HCT116 (cell line): ENCODE measurements at regions not wholly inside any gene's neighbourhood (a gene's known extent, or its start where the extent isn't known, plus 50 kb on each side); places are given as distances from the start of the nearest gene placed in this dataset.

Source experiments
- ATAC-seq: fragments of 200-7000 bp; cut with Tn5 transposase; 2 replicates; pipeline ENCODE4 v1.9.1; 2020; ENCODE audit warnings: mild to moderate bottlenecking, moderate library complexity
- BruUV-seq: library from RNA; stranded (reverse); fragments of 400-500 nt; replicated peaks from 2 replicates; lab custom pipeline; 2021; lab: Mats Ljungman, UMichigan
- CTCF ChIA-PET: fragments of 300-600 bp; sonication (Branson Sonifier 250); formaldehyde crosslinking; loops from one replicate; lab custom pipeline; 2021; ENCODE audit warnings: antibody characterized with exemption; lab: Charles Lee
- POLR2A ChIA-PET: fragments of 300-600, 350-600 bp; sonication (Branson Sonifier 250); formaldehyde crosslinking; loops from one replicate; lab custom pipeline; 2021; ENCODE audit warnings: antibody characterized with exemption; lab: Charles Lee
- RAD21 ChIA-PET, 2 experiments: fragments of 300-600 bp; sonication (Branson Sonifier 250); formaldehyde crosslinking; loops; one replicate each; lab custom pipeline; 2023; ENCODE audit warnings: low total read pairs in 2 of 2; ENCODE audit not compliant: uncharacterized antibody in 2 of 2, unreplicated experiment in 2 of 2, low non-redundant PET in 1 of 2; lab: Charles Lee
- DNase-seq: peaks from one replicate; pipeline ENCODE4 v3.0.0-alpha.2; 2010; ENCODE audit warnings: low read depth, low spot score
- H2AFZ ChIP-seq: fragments of 200-600 bp; shearing (Covaris generic), sonication (generic); 2 replicates; pipeline ENCODE4 v1.6.1; 2017; ENCODE audit warnings: low read depth, mixed run types, mixed read lengths, antibody characterized with exemption, low read length; ENCODE audit not compliant: poor library complexity, severe bottlenecking
- H3K27ac ChIP-seq: 2 replicates; pipeline ENCODE4 v1.5.1; 2012; ENCODE audit warnings: low read depth, low read length
- H3K27me3 ChIP-seq: fragments of 200-600 bp; sonication (generic); 2 replicates; pipeline ENCODE4 v1.6.1; 2016; ENCODE audit warnings: mixed run types, low read length, mixed read lengths; ENCODE audit not compliant: insufficient read depth
- H3K36me3 ChIP-seq, 2 experiments: fragments of 200-500 bp in 1 of 2; fragments of 200-600 bp in 1 of 2; sonication (Bioruptor generic) in 1 of 2; sonication (generic) in 1 of 2; 2 replicates each; pipeline versions ENCODE4 v1.5.1 to v1.6.1; 2014 to 2016; ENCODE audit warnings: low read length in 2 of 2, inconsistent platforms in 1 of 2, mixed read lengths in 1 of 2, mixed run types in 1 of 2; ENCODE audit not compliant: insufficient read depth in 2 of 2, control insufficient read depth in 1 of 2
- H3K4me1 ChIP-seq, 2 experiments: fragments of 200-600 bp in 1 of 2; sonication (generic) in 1 of 2; 2 replicates each; pipeline versions ENCODE4 v1.5.1 to v1.6.1; 2012 to 2017; ENCODE audit warnings: low read length in 2 of 2, inconsistent platforms in 1 of 2, mild to moderate bottlenecking in 1 of 2, mixed read lengths in 1 of 2, mixed run types in 1 of 2, moderate library complexity in 1 of 2; ENCODE audit not compliant: insufficient read depth in 2 of 2, control insufficient read depth in 1 of 2
- H3K4me2 ChIP-seq: fragments of 200-600 bp; sonication (generic); 2 replicates; pipeline ENCODE4 v1.6.1; 2017; ENCODE audit warnings: mixed run types, low read length, mixed read lengths
- H3K4me3 ChIP-seq, 2 experiments: fragments of 200-600 bp in 1 of 2; sonication (generic) in 1 of 2; replicated peaks in 1 of 2; 2 replicates each; pipeline ENCODE4 v1.5.1; 2011 to 2016; ENCODE audit warnings: low read length in 2 of 2, control low read depth in 1 of 2, low read depth in 1 of 2, mild to moderate bottlenecking in 1 of 2, mixed read lengths in 1 of 2, mixed run types in 1 of 2
- H3K79me2 ChIP-seq: fragments of 200-600 bp; sonication (generic); 2 replicates; pipeline ENCODE4 v1.6.1; 2017; ENCODE audit warnings: mild to moderate bottlenecking, mixed run types, low read length, moderate library complexity, mixed read lengths; ENCODE audit not compliant: insufficient read depth
- H3K9ac ChIP-seq: fragments of 200-600 bp; sonication (generic); 2 replicates; pipeline ENCODE4 v1.6.1; 2016; ENCODE audit warnings: low read length, mixed read lengths
- H3K9me2 ChIP-seq: fragments of 200-600 bp; sonication (generic), shearing (Covaris generic); 2 replicates; pipeline ENCODE4 v1.6.1; 2017; ENCODE audit warnings: mixed run types, mild to moderate bottlenecking, moderate library complexity; ENCODE audit not compliant: insufficient read depth
- H3K9me3 ChIP-seq, 2 experiments: fragments of 200-500 bp in 1 of 2; fragments of 200-600 bp in 1 of 2; sonication (Bioruptor generic) in 1 of 2; sonication (generic) in 1 of 2; 2 replicates each; pipeline ENCODE4 v1.6.1; 2014 to 2017; ENCODE audit warnings: low read length in 2 of 2, mixed read lengths in 2 of 2, inconsistent platforms in 1 of 2, low read depth in 1 of 2, mild to moderate bottlenecking in 1 of 2, mixed run types in 1 of 2, moderate library complexity in 1 of 2; ENCODE audit not compliant: control insufficient read depth in 1 of 2, insufficient read depth in 1 of 2
- H4K20me1 ChIP-seq: fragments of 200-600 bp; sonication (generic), shearing (Covaris generic); 2 replicates; pipeline ENCODE4 v1.6.1; 2017; ENCODE audit warnings: mixed run types, mild to moderate bottlenecking, moderate library complexity; ENCODE audit not compliant: insufficient read depth
- ATF3 ChIP-seq: IDR thresholded peaks from 2 replicates; pipeline ENCODE4 v1.6.1; 2012
- CBX3 ChIP-seq: IDR thresholded peaks from 2 replicates; pipeline ENCODE4 v1.6.1; 2012; ENCODE audit warnings: low read depth
- CEBPB ChIP-seq: IDR thresholded peaks from 2 replicates; pipeline ENCODE4 v1.6.1; 2012; ENCODE audit warnings: low read depth
- EGR1 ChIP-seq: IDR thresholded peaks from 2 replicates; pipeline ENCODE4 v1.6.1; 2012; ENCODE audit warnings: low read depth
- ELF1 ChIP-seq: IDR thresholded peaks from 2 replicates; pipeline ENCODE4 v1.6.1; 2012; ENCODE audit warnings: low read depth, borderline replicate concordance
- EZH2phosphoT487 ChIP-seq: fragments of 200-600 bp; IDR thresholded peaks from 2 replicates; pipeline ENCODE4 v1.6.1; 2018; ENCODE audit warnings: antibody characterized with exemption, borderline replicate concordance
- FOSL1 ChIP-seq: IDR thresholded peaks from 2 replicates; pipeline ENCODE4 v1.6.1; 2012; ENCODE audit warnings: low read depth
- JUND ChIP-seq: IDR thresholded peaks from 2 replicates; pipeline ENCODE4 v1.6.1; 2012
- MAX ChIP-seq: IDR thresholded peaks from 2 replicates; pipeline ENCODE4 v1.6.1; 2012
- POLR2A ChIP-seq: IDR thresholded peaks from 2 replicates; pipeline ENCODE4 v1.7.0; 2011; ENCODE audit warnings: borderline replicate concordance; ENCODE audit not compliant: insufficient read depth, insufficient read length; ENCODE audit errors: extremely low read depth
- POLR2AphosphoS5 ChIP-seq: IDR thresholded peaks from 2 replicates; pipeline ENCODE4 v1.6.1; 2011; ENCODE audit warnings: mild to moderate bottlenecking, low read depth, low read length, moderate library complexity
- RAD21 ChIP-seq: IDR thresholded peaks from 2 replicates; pipeline ENCODE4 v1.6.1; 2012; ENCODE audit warnings: low read depth, mild to moderate bottlenecking
- REST ChIP-seq: IDR thresholded peaks from 2 replicates; pipeline ENCODE4 v1.6.1; 2012; ENCODE audit warnings: low read depth
- SIN3A ChIP-seq: IDR thresholded peaks from 2 replicates; pipeline ENCODE4 v1.6.1; 2012; ENCODE audit warnings: low read depth
- SP1 ChIP-seq: IDR thresholded peaks from 2 replicates; pipeline ENCODE4 v1.6.1; 2012; ENCODE audit warnings: low read depth
- SRF ChIP-seq: IDR thresholded peaks from 2 replicates; pipeline ENCODE4 v1.6.1; 2012; ENCODE audit warnings: low read depth
- TCF7L2 ChIP-seq: IDR thresholded peaks from 2 replicates; pipeline ENCODE4 v1.7.0; 2011; ENCODE audit warnings: borderline replicate concordance, inconsistent platforms; ENCODE audit not compliant: insufficient read depth, insufficient read length; ENCODE audit errors: extremely low read depth
- YY1 ChIP-seq: IDR thresholded peaks from 2 replicates; pipeline ENCODE4 v1.6.1; 2011; ENCODE audit warnings: low read length, low read depth, moderate library complexity, mild to moderate bottlenecking; ENCODE audit not compliant: insufficient replicate concordance; ENCODE audit errors: extremely low read depth
- ZFX ChIP-seq: fragments of 450-650 bp; IDR thresholded peaks from 2 replicates; pipeline ENCODE4 v1.6.1; 2017
- ZNF274 ChIP-seq: fragments of 200-500 bp; sonication (Bioruptor generic); IDR thresholded peaks from 2 replicates; pipeline ENCODE4 v1.6.1; 2014; ENCODE audit warnings: mild to moderate bottlenecking, low read depth, low read length, inconsistent platforms
- intact Hi-C: fragments of 100-400 bp; cut with micrococcal nuclease; formaldehyde crosslinking; loops from 2 replicates; pipeline ENCODE4 v1.10.0; 2022

GRCh38 chr21:28230559-28230958 is 762.1 kb downstream of the LTN1 start:
- TF ChIP-seq SRF (no peak), JUND (no peak), ELF1 (no peak), CEBPB (no peak), FOSL1 (no peak), RAD21 (no peak), POLR2A (no peak), SP1 (no peak), CBX3 (no peak), YY1 (no peak), EZH2phosphoT487 (no peak), MAX (no peak), TCF7L2 (no peak), EGR1 (no peak), REST (no peak), POLR2AphosphoS5 (no peak), SIN3A (no peak), ZFX (no peak), ATF3 (no peak), ZNF274 (no peak)
- ATAC-seq (no peak), DNase-seq (no peak)
- Histone ChIP-seq H3K9me2 (no peaks in the 10 kb centered on the region), H3K27me3 (no peaks in the 10 kb centered on the region), H2AFZ (no peak overlapping the region), H3K4me2 (no peak overlapping the region), H3K36me3 (no peaks in the 10 kb centered on the region), H4K20me1 (no peaks in the 10 kb centered on the region), H3K4me3 (no peak overlapping the region), H3K9me3 (peaks cover 8 to 20% of the 10 kb centered on the region in 2 experiments; a peak in 3 of 4 replicates), H3K27ac (no peak overlapping the region), H3K4me1 (no peaks in the 10 kb centered on the region), H3K79me2 (no peaks in the 10 kb centered on the region), H3K9ac (no peak overlapping the region)
- ChIA-PET RAD21 (no interaction called here), POLR2A (no interaction called here), CTCF (no interaction called here)
- intact Hi-C loops: no loop called here
- no TSS peak for BruUV-seq
